KBM-7 (cell line): ENCODE measurements at regions not wholly inside any gene's neighbourhood (a gene's known extent, or its start where the extent isn't known, plus 50 kb on each side); places are given as distances from the start of the nearest gene placed in this dataset.
"Not testable (repeated sequence)": the region's sequence is repeated elsewhere in the genome, so short reads cannot be mapped to it uniquely, and the experiment has no call there.

Experiments
- DNase-seq: peaks from one replicate; pipeline ENCODE4 v3.0.0-alpha.2; 2015
- in situ Hi-C: fragments of 300-500 bp; cut with MboI; formaldehyde crosslinking; loops from 2 replicates; pipeline ENCODE4 v1.14.3; 2020; ENCODE audit warnings: low sequenced_read_pairs, low pct_unique_long_range_greater_than_20kb, mixed read lengths

DNA sequence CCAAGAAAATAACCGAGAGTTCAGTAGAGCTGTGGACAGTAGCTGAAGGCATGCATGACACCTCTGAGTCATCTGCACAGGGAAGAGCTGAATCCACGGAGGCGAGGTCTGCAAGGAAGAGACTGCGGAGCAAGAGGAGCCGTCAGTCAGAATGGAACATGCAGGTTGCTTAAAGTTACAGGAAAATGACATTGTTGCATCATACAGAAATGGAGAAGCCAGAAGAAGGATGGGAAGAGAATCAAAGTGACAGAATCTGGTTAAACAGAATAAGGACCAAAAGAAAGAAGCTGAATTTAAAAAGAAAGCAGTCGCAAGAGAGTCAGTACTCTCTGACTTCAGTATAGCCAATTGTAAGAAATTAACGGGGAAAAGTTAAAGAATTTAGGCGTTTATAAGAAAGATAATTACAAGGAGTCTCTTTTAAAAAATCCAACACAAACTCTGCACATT is 533.8 kb downstream of the ADCYAP1 start:
- in situ Hi-C loops, result no loop called here
- no peak for DNase-seq

DNA sequence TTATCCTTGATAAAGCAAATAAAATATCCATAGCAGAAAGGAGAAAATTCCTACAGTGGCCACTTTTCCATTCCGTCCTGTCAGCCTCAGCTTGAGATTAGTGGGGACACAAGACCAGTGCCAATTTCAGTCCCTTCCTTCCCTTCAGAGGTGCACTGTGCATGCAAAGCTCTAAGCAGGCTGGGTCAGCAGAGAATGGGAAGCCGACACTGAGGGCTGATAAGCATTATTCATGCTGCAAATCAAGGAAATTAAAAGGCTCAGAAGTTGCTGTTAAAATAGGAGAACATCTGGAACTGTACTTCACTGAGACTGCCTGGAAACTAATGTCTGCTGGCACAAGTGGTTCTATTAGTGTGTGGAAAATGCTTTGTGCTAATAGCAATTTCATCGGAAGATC is 534.3 kb downstream of the ADCYAP1 start:
- in situ Hi-C loops, result no loop called here
- no peak for DNase-seq

DNA sequence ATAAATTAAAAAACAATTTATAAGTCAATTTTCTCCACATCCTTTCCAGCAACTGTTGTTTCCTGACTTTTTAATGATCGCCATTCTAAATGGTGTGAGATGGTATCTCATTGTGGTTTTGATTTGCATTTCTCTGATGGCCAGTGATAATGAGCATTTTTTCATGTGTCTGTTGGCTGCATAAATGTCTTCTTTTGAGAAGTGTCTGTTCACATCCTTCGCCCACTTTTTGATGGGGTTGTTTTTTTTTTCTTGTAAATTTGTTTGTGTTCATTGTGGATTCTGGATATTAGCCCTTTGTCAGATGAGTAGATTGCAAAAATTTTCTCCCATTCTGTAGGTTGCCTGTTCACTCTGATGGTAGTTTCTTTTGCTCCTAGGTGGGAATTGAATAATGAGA is 539.4 kb downstream of the ADCYAP1 start:
- DNase-seq, in situ Hi-C loops: not testable (repeated sequence)

DNA sequence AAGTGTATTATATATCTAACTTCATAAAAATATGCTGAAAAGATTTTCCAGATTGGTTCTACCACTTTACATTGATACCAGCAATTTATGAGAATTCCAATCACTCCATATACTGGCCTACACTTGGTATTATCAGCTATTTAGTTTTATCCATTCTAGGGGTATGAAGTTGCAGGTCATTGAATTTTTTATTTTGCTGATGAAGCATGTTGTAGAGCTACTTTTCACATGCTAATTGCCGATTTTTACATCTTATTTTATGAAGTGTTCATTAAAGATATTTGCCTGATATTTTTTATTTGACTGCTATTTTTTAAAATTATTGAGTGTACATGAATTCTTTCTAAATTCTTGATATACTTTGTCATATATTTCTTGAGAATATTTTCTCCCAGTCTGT is 542.1 kb downstream of the ADCYAP1 start:
- in situ Hi-C loops, result no loop called here
- DNase-seq, result no peak

DNA sequence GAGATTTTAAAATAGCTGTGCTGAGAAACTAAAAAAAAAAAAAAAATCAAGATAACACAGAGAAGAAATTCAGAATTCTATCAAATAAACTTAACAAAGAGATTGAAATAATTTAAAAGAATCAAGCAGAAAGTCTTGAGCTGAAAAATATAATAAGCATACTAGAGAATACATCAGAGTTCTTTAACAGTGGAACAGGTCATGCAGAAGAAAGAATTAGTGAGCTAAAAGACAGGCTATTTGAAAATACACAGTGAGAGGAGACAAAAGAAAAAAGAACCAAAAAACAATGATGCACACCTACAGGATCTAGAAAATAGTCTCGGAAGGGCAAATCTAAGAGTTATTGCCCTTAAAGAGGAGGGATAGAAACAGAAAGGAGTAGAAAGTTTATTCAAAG is 548.1 kb downstream of the ADCYAP1 start:
- in situ Hi-C loops, result no loop called here
- DNase-seq, result no peak

DNA sequence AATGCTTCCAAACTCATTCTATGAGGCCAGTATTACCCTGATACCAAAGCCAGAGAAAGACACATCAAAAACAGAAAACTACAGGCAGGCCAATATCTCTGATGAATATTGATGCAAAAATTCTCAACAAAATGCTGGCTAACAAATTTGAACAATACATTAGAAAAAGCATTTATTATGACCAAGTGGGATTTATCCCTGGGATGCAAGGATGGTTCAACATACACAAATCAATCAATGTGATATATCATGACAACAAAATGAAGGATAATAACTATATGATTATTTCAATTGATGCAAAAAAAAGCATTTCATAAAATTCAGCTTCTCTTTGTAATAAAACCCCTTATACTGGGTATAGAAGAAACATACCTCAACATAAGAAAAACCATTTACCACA is 550.9 kb downstream of the ADCYAP1 start:
- in situ Hi-C loops, result no loop called here
- DNase-seq, result no peak

DNA sequence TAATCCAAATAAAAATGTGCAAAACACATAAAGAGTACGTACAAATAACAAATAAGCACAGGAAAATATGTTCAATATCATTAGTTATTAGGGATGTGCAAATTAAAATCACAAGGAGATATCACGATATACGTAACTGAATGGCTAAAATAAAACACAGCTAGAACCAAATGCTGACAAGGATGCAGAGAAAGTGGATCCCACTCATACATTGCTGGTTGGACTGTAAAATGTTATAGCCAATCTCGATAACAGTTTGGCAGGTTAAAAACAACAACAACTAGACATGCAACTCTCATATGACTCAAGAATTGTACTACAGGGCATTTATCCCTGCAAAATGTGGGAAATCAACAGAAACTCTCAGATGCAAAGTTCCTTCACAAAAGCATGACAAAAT is 553.9 kb downstream of the ADCYAP1 start:
- no peak for DNase-seq
- in situ Hi-C loops, result no loop called here

DNA sequence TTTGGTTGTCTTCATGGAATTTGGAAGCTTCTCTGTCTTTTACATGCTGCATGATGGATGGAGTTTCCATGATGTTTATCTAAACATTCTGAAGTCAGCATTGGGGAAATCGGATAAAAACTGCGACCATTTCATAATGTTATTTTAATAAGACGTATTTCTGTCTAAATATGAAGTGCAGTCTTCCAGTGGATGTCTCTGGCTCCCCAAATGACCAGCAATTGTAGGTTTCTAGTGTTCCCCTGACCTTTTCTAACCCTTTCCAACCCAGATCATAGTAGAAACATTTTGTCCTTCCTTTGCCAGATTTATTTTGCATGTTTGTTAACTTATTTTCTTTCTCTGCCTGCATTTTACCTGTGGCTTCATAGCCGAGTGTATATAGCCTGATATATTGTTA is 559.3 kb downstream of the ADCYAP1 start:
- in situ Hi-C loops, result no loop called here
- no peak for DNase-seq

DNA sequence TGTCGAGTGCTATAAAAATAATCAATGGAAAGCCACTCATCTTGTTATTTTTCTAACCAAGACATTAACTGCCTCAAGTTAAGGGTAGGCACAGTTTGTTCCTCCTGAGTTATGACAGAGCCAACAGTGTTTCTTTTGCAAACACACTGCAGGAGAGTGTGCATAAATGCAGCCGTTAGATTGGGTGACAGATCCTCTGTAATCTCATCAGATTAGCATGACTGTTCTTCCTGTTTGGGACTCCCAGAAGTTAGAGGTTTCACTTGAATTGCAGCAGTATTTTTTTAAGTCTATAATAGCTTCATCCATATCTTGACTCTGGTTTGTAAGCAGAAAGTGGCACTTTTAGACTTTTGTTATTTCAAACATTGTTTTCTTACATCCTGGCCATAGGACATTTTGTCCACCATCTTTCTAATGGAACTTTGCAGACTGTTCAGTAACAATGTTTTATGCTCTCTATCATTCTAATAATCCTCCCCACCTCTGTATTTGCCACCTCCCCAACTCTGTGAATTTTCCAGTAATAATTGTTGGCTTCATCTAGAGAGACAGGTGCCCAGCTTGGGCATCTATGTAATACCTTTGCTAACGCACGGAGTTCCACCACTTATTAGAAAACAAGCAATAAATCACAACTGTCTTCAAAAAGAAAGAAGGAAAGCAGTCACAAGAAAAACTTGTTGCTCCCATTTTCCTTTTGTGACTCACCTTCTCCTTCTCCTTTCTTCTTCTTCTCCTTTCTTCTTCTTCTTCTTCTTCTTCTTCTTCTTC is 560.0 kb downstream of the ADCYAP1 start:
- in situ Hi-C loops, result no loop called here
- DNase-seq, result no peak

DNA sequence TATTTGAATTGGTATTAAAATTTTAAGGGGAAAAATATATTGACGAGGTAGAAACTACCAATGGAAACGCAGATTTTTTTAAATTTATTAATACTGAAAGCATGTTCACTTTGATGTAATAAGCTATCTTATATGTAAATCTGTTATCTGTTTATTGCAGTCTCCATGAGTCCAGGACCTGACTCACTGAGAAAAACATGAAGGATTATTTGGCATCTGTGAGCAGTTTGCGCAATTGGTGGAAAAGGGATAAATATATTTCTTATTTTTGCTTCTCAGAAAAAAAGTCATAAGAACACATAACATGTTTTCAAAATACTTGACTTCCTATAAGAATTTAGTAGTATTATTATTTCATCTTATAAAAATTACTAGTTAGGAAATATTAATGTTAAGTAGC is 561.4 kb downstream of the ADCYAP1 start:
- in situ Hi-C loops, result no loop called here
- DNase-seq, result no peak

DNA sequence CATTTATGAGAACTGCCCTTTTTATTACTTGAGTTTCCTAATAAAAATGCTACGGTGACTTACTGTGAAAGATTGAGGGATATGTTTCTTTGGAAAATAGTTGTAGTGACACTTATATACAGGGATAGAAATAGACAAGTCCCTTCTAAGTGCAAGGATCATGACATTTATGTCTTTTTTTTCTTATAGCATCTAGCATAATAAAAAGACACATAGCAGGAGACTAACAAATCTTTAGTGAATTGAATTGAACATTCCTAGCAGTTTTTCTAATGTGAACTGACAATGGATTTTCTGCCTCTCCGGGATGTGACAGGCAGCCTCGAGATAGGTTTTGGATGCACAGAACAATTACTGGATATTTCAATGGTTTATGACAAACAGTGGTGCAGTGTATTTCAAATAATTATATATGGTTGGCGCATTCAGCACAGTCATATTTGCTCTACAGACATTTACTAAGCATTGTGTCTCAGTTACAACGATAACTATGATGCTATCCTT is 562.8 kb downstream of the ADCYAP1 start:
- in situ Hi-C loops, result no loop called here
- DNase-seq, result no peak

DNA sequence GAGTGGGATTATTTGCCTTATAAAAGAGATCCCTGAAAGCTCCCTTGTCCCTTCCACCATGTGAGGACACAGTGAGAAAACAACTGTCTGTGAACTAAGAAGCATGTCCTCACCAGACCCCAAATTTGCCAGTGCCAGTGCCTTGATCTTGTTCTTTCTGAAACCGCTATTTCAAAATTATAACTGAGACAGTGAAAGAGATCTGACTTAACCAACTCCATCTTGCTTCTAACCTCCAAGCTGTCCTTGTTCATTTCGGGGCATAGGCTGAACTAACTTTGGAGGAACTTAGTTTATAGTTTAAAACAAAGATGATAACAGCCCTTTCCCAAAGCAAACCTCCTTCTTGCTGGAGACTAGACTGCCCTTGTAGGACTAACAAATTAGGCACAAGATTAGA is 563.9 kb downstream of the ADCYAP1 start:
- DNase-seq, result no peak
- in situ Hi-C loops, result no loop called here

DNA sequence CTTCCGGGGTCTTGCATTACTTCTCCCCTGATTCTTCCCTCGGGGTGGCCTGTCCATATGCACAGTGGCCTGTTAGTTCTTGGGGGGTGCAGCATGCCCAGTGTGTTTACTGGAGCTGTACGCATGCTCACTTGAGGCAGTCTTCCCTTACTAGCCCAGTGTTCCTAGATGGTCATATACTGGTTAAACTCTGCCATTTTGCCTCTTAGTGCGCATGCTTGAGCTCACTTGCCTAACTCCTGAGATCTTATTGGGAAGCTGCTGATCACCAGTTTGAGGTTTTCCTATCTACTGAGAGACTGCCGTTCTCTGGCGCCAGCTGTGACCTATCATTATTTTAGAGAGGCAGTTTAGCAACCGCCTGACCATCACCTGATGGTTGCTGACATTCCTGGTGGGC is 571.2 kb downstream of the ADCYAP1 start:
- in situ Hi-C loops, result no loop called here
- DNase-seq, result no peak

DNA sequence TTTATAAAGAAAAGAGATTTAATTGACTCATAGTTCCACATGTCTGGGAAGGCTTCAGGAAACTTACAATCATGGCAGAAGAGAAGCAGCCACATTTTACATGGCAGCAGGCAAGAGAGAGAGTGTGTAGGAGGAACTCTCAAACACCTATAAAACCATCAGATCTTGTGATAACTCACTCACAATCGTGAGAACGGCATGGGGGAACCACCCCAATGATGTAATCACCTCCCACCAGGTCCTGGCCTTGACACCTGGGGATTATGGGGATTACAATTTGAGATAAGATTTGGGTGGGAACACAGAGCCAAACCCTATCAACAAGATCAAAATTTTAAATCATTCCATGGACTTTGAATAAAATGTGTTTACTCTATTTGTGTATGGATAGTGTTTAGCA is 575.6 kb downstream of the ADCYAP1 start:
- DNase-seq, result no peak
- in situ Hi-C loops, result no loop called here

DNA sequence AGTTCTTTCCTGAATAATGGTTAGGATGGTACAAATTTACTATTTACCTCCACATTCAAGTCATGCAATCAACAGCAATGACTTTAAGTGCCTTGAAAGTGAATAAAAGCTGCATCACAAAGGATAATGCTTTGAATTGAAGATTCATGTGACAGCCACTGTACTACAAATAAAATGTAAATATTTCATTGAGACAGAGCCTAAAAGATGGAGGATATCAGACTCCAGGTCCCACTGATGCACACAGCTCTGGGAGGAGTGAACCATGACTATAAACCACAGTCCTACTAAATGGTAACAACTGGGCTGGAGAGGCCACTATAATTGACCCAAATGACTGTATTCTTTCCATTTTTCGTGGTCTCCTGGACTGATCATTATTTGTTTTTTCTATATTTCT is 576.9 kb downstream of the ADCYAP1 start:
- DNase-seq, result no peak
- in situ Hi-C loops, result no loop called here

DNA sequence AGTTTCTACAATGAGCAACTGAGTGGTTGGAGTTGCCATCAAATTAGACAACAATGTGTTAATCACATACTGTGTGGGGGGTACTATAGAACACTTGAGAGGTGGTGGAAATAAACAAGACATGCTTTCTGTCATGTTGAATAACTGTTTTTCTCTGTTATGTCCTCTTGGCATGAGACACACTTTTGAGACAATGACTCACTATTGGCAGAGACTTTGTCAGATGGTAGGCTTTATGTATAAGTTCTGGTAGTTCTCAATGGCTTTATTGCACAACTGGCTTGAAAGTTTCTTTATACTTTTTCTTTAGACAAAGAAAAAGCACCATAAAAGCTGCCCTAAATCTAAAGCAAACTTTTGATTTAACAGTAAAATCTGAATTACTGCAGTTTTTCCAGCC is 578.7 kb downstream of the ADCYAP1 start:
- in situ Hi-C loops, result no loop called here
- DNase-seq, result no peak

DNA sequence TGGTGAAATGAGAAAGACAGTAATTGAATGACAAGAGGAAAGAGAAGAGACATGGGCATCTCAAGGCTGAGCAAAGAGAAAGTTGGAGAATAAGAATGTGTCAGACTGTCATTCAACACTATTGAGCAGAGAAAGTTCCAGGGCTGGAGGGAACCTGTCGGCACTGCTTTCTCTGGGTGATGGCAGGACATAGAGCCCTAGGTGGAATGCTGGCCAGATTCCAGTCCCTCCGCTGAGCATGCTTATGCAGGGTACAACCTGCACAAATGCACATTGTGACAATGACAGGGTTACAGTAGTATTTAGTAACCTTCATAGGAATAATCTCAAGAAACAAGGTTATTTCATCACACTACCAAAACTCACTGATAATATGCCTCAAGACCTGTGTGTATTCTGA is 582.8 kb downstream of the ADCYAP1 start:
- in situ Hi-C loops, result no loop called here
- DNase-seq, result no peak

DNA sequence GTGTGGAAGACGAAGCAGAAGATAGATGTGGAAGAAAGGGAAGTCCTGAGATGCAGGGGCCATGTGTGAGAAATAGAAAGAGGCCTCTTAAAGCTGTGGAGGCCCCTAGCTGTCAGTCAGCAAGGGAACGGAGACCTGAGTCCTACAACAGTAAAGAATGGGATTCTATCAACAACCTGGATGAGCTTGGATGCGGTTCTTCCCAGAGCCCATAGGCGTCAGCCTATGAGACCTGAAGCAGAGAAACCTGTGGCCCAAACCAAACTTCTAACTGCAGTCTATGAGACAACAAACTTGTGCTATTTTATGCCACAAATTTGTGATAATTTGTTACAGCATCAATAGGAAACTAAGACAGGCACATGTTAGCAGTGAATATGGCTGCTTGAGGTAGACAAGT is 583.7 kb downstream of the ADCYAP1 start:
- in situ Hi-C loops, result no loop called here
- DNase-seq, result no peak

DNA sequence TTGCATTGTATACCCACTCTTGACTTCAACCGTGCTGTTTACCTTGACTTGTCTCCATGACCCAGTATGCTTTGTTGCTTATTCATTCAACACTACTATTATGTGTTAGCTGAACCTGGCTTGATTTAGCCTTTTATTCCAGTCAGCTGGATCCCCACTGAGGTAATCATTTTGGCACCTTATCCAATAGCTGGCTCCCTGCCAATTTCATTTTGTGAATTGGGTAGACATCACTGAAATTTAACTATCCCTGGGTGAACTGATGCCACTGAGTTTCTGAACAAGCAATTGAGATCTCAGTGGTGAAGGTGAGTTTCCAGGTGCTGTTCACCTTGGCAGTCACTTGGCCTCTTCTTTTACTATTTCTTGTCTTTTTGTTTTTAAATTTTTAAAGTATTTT is 584.3 kb downstream of the ADCYAP1 start:
- in situ Hi-C loops, result no loop called here
- no peak for DNase-seq

DNA sequence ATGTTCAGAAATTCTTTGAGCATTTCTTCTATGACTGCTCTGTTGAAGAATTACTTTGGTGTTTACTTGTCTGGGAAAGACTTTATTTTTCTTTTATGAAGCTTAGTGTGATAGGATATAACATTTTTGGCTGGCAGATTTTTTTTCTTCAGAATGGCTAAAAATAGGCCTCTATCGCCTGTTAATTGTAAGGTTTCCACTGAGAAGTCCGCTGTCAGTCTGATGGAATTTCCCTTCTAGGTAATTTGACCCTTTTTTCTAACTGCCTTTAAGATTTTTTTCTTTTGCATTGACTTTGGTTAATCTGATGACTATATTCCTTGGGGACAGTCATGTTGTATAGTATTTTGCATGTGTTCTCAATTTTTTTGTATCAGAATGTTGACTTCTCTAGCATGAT is 590.7 kb downstream of the ADCYAP1 start:
- no peak for DNase-seq
- in situ Hi-C loops, result no loop called here

DNA sequence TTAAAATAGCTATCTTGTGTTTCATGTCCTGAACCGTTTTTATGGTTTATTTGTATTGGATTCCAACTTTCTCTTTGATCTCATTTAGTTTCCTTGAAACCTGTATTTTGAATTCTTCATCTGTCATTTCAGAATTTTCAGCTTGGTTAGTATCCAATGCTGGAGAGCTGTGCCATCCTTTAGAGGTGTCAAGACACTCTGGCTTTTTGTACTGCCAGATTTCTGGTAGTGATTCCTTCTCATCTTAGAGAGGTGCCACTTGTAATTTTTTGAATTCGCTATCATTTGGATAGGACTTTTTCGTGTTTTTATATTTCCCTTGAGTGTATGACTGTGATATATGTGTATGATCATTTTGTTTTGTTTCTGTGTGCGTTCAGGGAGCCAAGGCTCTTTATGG is 591.4 kb downstream of the ADCYAP1 start:
- DNase-seq, result no peak
- in situ Hi-C loops, result no loop called here
